ENCODE measurements at regions not wholly inside any gene's neighbourhood (a gene's known extent, or its start where the extent isn't known, plus 50 kb on each side); places are given as distances from the start of the nearest gene placed in this dataset.

DNA sequence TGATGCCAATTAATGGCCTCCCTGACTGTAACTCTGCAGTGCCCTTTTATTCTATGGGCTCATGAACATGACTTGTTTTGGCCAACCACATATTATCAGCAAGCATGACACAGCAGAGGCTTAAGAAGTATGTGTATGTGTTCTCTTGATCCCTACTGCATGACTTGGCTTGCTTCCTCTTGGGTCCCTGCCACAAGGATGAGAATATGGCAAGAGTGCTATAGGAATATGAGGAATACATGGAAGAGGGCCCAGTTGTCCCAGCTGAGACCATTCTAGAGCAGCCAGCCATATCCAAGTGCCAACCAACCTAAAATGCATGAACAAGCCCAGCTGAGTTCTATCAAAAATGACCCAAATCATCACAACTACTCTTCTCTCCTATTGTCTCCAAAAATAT, 576.7 kb upstream of the PCDH9 start:
- TF ChIP-seq, protein P1, sequence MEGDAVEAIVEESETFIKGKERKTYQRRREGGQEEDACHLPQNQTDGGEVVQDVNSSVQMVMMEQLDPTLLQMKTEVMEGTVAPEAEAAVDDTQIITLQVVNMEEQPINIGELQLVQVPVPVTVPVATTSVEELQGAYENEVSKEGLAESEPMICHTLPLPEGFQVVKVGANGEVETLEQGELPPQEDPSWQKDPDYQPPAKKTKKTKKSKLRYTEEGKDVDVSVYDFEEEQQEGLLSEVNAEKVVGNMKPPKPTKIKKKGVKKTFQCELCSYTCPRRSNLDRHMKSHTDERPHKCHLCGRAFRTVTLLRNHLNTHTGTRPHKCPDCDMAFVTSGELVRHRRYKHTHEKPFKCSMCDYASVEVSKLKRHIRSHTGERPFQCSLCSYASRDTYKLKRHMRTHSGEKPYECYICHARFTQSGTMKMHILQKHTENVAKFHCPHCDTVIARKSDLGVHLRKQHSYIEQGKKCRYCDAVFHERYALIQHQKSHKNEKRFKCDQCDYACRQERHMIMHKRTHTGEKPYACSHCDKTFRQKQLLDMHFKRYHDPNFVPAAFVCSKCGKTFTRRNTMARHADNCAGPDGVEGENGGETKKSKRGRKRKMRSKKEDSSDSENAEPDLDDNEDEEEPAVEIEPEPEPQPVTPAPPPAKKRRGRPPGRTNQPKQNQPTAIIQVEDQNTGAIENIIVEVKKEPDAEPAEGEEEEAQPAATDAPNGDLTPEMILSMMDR (conservative IDR thresholded peaks at IDR 0.05; ENCODE audit: low read depth, low read length) = no peak
- no peak for TF ChIP-seq EZH2 (IDR thresholded peaks at IDR 0.05; ENCODE audit: borderline replicate concordance, low read depth, low read length, poor library complexity, severe bottlenecking)

Data from A673 (cell line).